Ammon's horn (tissue), 1 donor: ENCODE measurements at regions not wholly inside any gene's neighbourhood (a gene's known extent, or its start where the extent isn't known, plus 50 kb on each side); places are given as distances from the start of the nearest gene placed in this dataset.

ENCODE experiments used
- DNase-seq: peaks from one replicate; pipeline ENCODE4 v3.0.0-alpha.2; 2016; ENCODE audit warnings: low spot score

GRCh38 chr6:133837801-133838349 is 51.0 kb upstream of the TCF21 start:
- DNase-seq: peak; percentile 28
